GM21717 (cell line): ENCODE measurements at regions not wholly inside any gene's neighbourhood (a gene's known extent, or its start where the extent isn't known, plus 50 kb on each side); places are given as distances from the start of the nearest gene placed in this dataset.

Source experiments
- ATAC-seq: cut with Tn5 transposase; IDR thresholded peaks from one replicate; pipeline ENCODE4 v1.9.1; 2021; ENCODE audit warnings: mild to moderate bottlenecking, moderate library complexity; ENCODE audit not compliant: unreplicated experiment

- ATAC-seq, result no peak
Measured at GRCh38 chr22:49116486-49117120, 711.1 kb downstream of the BRD1 start.

DNA sequence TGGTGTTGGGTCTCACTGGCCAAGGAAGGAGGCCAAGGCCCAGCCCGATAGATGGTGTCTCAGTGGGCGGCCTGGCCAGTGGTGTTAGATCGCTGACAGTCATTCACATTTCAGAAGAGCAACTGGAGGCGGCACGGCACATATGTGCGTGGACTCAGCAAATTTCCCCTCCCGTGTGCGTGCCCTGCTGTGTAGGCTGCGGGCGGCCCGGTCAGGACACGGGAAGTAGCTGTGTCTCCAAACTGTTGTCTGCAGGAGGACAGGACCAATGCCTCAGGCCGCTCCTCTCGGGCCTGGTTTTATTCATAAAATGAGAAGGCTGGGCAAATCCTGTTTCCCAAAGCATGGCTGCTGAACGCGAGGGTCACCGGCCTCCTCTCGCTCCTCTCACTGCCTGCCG lies 711.7 kb downstream of the BRD1 start:
- no peak for ATAC-seq

DNA sequence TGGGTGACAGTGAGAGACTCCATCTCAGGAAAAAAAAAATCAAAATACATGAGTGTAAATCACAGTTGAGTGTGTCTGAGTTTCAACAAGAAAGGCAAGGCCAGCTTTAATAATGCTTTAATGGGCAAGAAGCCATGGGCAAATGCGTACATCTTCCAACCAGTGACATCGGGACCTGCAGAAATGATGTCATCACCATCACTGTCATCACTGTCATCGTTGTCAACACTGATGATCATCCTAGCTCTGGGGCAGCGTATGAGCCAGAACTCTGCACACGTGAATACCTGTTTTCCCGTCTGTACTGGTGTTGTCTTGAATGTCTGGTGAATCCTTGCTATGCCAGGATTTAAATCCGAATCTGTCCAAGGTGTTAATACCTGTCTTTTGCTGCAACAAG lies 712.5 kb downstream of the BRD1 start:
- no peak for ATAC-seq

DNA sequence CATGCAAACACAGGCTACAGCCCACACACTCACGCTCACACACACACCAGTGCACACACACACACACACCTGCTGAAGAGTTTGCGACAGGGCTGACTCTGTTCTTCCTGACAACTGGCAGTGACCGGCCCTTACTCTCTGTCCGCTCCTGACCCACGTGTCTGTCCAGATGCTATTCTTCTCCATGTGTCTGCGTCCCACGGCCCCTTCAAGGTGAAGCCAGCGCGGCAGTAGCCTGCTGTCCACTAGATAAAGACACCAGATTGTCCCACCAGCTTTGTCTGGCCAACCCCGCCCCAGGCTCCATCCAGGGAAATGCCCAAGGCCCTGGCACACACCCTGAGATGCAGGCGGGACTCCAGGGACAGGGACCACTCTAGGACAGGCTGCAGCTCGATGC lies 713.9 kb downstream of the BRD1 start:
- ATAC-seq, result no peak

GRCh38 chr22:49112661-49113626 lies 714.7 kb downstream of the BRD1 start:
- no peak for ATAC-seq

GRCh38 chr22:49112176-49112575 lies 715.5 kb downstream of the BRD1 start:
- ATAC-seq, result no peak

GRCh38 chr22:49111085-49111484 lies 716.6 kb downstream of the BRD1 start:
- ATAC-seq, result no peak

- ATAC-seq, result no peak
Measured at GRCh38 chr22:49108636-49109315, 718.9 kb downstream of the BRD1 start.

DNA sequence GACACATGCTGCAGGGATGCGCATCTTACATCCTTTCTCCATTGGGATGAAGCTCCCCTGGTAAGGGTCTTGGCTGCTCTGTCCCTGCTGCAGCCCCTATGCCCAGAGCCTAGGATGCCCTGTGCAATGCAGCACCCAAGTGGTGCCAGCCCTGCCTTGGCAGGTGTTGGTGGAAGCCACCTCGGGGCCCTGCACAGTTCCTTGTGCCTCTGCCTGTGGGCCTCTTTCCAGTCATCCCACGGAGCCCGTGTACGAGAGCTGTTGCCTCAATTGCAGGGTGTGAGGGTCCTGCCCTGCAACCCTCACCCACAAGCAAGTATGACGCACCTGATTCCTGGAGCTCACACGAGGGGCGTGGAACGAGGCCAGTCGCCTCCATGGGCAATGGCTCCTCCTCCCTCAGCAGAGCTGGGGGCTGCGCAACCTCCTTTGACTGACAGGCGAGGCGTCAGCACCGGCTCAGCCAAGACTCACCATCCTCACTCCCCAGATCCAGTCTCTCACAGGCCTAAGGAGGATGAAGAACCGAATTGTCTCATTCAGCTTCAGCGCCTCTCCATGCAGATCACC lies 719.6 kb downstream of the BRD1 start:
- no peak for ATAC-seq

DNA sequence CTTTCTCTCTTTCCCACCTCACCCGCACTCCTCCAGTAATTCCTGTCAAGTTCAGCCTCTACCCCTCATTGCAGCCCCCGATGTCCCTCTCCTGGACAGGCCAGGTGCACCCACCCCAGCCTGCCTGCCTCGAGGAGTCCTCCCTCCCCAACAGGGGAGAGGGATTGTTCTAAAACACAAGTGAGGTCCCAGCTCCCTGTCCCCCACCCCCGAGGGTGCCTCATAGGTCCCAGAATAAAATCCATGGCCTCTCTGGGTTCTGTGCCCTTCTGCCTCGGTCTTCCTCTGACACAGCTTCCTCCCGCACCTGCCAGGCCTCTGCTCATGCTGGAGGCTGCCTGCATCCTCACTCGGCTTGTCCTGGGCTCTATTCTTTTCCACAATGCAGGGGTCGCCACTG lies 720.1 kb downstream of the BRD1 start:
- no peak for ATAC-seq

- no peak for ATAC-seq
Measured at GRCh38 chr22:49106842-49107152, 720.9 kb downstream of the BRD1 start.

DNA sequence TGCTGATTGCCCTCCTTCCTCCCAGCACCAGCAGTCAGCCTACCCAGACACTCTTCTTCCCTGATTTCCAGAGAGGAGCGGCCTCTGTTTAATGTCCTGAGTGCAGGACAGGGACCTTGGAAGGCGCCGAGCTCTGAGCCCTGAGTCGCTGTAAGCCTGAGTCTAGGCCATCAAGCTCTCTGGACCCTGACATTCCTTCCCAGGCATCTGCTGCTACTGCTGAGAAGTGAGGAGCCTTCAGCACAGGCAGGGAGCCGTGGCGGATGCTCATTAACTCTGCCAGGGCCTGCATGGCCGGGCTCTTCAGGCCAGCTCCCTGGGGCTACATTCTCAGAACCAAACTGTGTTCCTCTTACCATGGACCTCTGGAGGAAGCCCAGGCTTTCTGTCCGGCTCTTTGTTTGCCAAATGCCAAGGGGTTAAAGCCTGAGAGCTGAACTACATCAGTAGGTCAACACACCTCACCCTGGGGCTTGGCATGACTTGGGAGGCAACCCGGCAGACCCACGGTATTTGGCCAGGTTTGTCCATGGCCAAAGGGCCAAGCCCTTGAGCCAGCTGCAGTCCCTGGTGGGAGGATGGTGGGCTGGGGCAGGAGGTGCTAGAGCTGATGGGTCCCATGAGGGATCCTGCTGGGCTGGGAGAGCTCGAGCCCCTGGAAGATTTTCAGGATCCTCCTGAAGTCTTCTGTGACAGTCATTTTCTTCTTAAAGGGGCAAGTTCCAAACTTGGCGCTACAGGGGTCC lies 721.4 kb downstream of the BRD1 start:
- ATAC-seq, result no peak

DNA sequence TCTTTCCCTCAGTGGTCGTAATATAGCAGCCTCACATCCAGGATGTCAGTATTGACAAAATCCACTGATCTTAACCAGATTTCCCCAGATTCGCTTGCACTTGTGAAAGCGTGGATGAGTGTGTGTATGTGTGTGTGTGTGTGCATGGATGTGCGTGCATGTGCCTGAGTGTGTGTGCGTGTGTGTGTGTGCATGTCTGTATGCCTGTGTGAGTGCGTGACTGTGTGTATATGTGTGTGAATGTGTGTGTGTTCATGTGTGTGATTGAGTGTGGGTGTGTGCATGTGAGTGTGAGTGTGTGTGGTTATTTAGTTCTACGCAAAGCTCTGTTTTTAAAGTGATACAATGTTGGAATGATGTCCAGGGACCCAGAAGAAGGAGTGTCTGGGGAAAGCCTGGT lies 723.2 kb downstream of the BRD1 start:
- no peak for ATAC-seq

DNA sequence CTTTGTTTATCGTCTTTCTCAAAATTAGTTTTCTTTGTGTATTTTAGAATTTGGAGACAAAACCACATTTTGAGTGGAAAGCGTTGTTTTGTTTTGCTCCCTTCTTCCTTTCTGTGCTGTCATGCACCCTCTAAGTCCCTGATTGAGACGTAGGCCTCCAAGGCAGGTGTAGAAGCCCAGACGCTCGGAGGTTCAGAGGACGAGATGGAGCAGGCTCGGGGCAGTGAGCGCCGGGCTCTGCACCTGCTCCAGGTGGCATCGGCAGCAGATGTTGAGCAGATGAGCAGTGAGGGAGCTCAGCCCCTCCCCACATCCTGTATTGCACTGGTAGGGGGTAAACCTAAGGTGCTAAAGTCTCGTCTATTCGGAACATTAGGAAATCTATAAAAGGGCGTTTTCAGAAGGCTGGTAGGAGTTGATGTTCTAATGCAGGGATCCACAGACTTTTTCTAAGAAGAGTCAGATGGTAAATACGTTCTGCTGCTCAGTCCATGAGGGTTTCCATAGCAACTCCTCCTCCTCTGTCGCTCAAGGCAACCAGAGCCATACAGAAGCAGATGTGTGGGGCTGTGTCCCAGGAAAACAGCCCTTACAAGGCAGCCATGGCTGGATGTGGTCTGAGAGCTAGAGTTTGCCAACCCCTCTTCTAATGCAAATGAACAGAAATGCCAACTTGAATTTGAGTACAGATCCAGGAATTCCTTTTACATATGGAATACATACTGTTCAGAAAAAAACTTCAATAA lies 724.2 kb downstream of the BRD1 start:
- no peak for ATAC-seq

DNA sequence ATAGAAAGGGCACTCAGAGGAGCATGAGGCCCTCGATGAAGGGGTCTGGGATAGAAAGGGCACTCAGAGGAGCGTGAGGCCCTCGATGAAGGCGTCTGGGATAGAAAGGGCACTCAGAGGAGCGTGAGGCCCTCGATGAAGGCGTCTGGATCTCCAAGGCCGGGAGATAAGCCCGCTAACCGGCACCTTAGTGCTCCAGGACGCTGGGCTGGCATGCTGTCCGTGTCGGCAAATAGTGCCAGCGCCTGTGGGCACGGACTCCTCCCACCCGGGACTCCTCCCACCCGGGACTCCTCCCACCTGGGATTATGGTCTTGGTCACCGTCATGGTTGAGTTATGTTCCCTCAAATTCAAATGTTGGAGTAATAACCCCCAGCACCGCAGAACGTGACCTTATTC lies 725.3 kb downstream of the BRD1 start:
- ATAC-seq, result no peak

DNA sequence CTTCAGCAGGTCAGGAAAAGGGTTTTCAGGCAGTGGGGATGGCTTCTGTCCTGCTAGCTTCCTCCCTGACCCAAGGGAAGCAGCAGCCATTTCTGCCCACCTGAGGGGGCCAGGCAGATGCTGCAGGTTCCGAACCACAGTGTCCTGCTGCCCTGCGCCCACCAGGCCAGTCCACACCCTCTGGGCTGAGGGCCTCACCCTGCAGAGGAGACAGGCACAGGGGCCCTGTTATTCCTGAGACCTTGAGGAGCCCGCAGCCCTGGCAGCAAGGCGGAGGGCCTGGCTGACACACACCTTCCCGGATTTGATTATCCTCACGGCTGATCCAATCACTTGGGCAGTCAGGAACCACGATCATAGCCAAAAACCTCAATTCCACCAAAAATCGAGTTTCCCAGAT lies 725.8 kb downstream of the BRD1 start:
- ATAC-seq, result no peak

DNA sequence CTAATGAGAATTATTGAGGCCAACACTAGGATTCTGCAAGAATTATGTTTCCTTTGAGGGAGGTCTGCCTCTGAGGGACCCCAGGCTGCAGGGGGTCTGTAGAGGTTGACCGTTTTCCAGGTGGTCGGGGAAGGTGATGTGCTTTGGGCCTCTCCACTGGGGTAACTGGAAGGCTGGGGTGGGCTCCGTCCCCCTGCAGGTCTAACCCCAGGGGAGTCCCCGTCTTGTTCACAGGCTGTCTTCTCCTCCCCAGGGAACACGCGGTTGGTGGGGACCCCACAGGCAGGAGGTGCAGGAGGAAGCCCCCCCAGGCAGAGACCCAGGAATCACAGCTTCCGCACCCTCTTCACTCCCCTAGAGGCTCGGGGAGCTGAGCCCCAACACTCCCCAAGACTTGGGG lies 726.4 kb downstream of the BRD1 start:
- no peak for ATAC-seq

DNA sequence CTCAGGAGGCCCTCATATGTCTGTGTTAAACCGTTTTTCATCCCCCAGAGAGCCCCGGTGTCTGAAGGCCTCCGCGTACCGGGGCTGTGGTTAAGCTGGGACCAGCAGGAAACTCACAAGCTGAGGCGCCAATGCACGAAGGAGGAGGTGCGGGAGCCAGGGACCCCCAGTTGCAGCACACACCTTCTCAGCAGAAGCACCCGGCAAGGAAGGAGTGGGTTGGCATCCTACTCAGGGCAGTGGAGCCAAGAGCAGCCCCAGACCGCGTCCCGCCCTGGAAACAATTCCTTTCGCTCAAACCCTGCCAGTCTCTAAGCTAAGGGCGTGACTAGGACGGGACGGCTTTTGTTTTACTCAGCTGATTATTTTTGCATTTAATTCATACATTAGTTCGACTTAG lies 726.9 kb downstream of the BRD1 start:
- ATAC-seq, result no peak

GRCh38 chr22:49100316-49100715 lies 727.4 kb downstream of the BRD1 start:
- ATAC-seq, result no peak

GRCh38 chr22:49099496-49100124 lies 728.1 kb downstream of the BRD1 start:
- no peak for ATAC-seq
